Uterus (tissue), 2 donors: ENCODE measurements at regions not wholly inside any gene's neighbourhood (a gene's known extent, or its start where the extent isn't known, plus 50 kb on each side); places are given as distances from the start of the nearest gene placed in this dataset.

ENCODE experiments used
- CTCF ChIP-seq, 4 experiments: fragments of 200-600 bp in 2 of 4; fragments of 450-650 bp in 2 of 4; sonication (generic) in 2 of 4; IDR thresholded peaks; one replicate each; pipeline ENCODE4 v1.5.1; 2016 to 2019; ENCODE audit warnings: antibody characterized with exemption in 4 of 4, mild to moderate bottlenecking in 2 of 4, moderate library complexity in 1 of 4
- POLR2A ChIP-seq, 2 donors: fragments of 450-650 bp; IDR thresholded peaks; one replicate each; pipeline ENCODE4 v1.6.1; 2016; ENCODE audit warnings: antibody characterized with exemption in 2 of 2, mild to moderate bottlenecking in 1 of 2, moderate library complexity in 1 of 2

- TF ChIP-seq CTCF (IDR thresholded peaks at IDR 0.05) (no peak), POLR2A (IDR thresholded peaks at IDR 0.05) (no peak)
These were observed 95.9 kb upstream of the ETS2 start for GRCh38 chr21:38709876-38710275.
